Tibial nerve (tissue), 4 donors: ENCODE measurements at regions not wholly inside any gene's neighbourhood (a gene's known extent, or its start where the extent isn't known, plus 50 kb on each side); places are given as distances from the start of the nearest gene placed in this dataset.

Experiments used
- DNase-seq, 2 donors: peaks; one replicate each; pipeline ENCODE4 v3.0.0-alpha.2; 2019; ENCODE audit warnings: low spot score in 2 of 2
- H3K27ac ChIP-seq, 4 donors: fragments of 200-600 bp; sonication (generic) in 3 of 4; one replicate each; pipeline ENCODE4 v1.5.1; 2017 to 2019; ENCODE audit warnings: mild to moderate bottlenecking in 1 of 4
- H3K27me3 ChIP-seq, 2 donors: fragments of 200-600 bp; sonication (generic) in 1 of 2; one replicate each; pipeline versions ENCODE4 v1.5.1 to v1.6.0; 2017 to 2019
- H3K36me3 ChIP-seq, 3 donors: fragments of 200-600 bp; sonication (generic); one replicate each; pipeline ENCODE4 v1.5.1; 2018 to 2019
- H3K4me1 ChIP-seq, 4 donors: fragments of 200-600 bp; sonication (generic) in 3 of 4; one replicate each; pipeline ENCODE4 v1.5.1; 2017 to 2019
- H3K4me3 ChIP-seq, 4 donors: fragments of 200-600 bp; sonication (generic) in 3 of 4; one replicate each; pipeline ENCODE4 v1.5.1; 2017 to 2019; ENCODE audit warnings: mild to moderate bottlenecking in 1 of 4, moderate library complexity in 1 of 4
- H3K9me3 ChIP-seq, 4 donors: fragments of 200-600 bp; sonication (generic) in 3 of 4; one replicate each; pipeline ENCODE4 v1.5.1; 2017 to 2019
- EP300 ChIP-seq, 2 donors: sonication (generic); formaldehyde crosslinking; IDR thresholded peaks; one replicate each; pipeline ENCODE4 v1.6.1; 2017; ENCODE audit warnings: antibody characterized with exemption in 2 of 2, mild to moderate bottlenecking in 1 of 2
- POLR2A ChIP-seq, 2 donors: fragments of 450-650 bp; IDR thresholded peaks; one replicate each; pipeline ENCODE4 v1.6.1; 2017; ENCODE audit warnings: antibody characterized with exemption in 2 of 2, mild to moderate bottlenecking in 2 of 2, moderate library complexity in 2 of 2
- WGBS, 2 donors: methylation state at CpG; one replicate each; pipeline ENCODE4 v1.1.5; 2018; 5-methylcytosine and 5-hydroxymethylcytosine counted together
- TF ChIP-seq, protein P1 (sequence below), 5 experiments: fragments of 200-600 bp in 3 of 5; fragments of 450-650 bp in 2 of 5; sonication (generic) in 3 of 5; IDR thresholded peaks; one replicate each; pipeline ENCODE4 v1.5.1; 2016 to 2019; ENCODE audit warnings: antibody characterized with exemption in 5 of 5, mild to moderate bottlenecking in 3 of 5, moderate library complexity in 2 of 5

DNA sequence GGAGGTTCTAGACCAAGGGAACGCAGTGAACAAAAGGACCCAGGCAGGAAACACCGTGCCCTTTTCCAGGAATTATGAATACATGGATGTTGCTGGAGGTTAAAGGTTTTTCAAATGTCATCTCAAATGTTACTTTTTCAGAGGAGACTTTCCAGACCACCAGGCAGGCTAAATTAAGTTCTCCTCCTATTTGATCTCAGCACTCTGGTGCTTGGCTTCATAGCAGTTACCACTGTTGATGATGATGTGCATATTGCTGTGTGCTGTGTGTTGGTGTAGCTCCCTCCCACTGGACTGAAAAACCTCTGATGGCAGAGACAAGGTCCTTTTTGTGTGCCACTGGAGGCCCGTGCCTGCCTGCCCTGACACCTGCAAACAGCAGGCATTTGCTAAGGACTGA is 137.3 kb upstream of the PTPRM start:
- Histone ChIP-seq H3K4me3 (no peak overlapping the region), H3K27me3 (no peaks in the 10 kb centered on the region), H3K36me3 (no peaks in the 10 kb centered on the region), H3K4me1 (no peaks in the 10 kb centered on the region), H3K9me3 (peaks cover 0 to 4% (median 0%) of the 10 kb centered on the region in 4 donors), H3K27ac (no peak overlapping the region)
- WGBS, 2 donors, result 64 to 65% methylated on average over 3 of the region's 3 CpGs
- TF ChIP-seq EP300 (IDR thresholded peaks at IDR 0.05), result no peak
- TF ChIP-seq, protein P1, sequence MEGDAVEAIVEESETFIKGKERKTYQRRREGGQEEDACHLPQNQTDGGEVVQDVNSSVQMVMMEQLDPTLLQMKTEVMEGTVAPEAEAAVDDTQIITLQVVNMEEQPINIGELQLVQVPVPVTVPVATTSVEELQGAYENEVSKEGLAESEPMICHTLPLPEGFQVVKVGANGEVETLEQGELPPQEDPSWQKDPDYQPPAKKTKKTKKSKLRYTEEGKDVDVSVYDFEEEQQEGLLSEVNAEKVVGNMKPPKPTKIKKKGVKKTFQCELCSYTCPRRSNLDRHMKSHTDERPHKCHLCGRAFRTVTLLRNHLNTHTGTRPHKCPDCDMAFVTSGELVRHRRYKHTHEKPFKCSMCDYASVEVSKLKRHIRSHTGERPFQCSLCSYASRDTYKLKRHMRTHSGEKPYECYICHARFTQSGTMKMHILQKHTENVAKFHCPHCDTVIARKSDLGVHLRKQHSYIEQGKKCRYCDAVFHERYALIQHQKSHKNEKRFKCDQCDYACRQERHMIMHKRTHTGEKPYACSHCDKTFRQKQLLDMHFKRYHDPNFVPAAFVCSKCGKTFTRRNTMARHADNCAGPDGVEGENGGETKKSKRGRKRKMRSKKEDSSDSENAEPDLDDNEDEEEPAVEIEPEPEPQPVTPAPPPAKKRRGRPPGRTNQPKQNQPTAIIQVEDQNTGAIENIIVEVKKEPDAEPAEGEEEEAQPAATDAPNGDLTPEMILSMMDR (IDR thresholded peaks at IDR 0.05), result no peak
- TF ChIP-seq POLR2A (IDR thresholded peaks at IDR 0.05), result no peak
- no peak for DNase-seq

DNA sequence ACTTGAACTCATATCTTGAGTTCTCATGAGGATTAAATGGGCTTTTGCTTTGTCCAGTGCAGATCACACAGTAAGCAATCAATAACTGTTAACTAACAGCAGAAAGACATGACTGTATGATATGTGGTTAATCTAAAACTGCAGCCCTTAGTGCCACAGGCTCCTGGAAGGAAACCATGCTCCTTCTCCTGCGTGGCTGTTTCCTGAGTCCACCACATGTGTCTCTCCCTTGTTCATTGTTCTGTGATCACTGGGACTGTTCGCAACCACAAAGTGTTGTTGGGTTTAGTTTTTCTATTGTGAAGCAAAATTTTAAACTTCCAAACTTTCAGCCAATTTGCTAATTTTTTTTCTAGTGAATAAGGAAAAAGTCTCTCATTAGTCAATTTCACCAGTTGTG is 130.9 kb upstream of the PTPRM start:
- TF ChIP-seq POLR2A (IDR thresholded peaks at IDR 0.05) (no peak), EP300 (IDR thresholded peaks at IDR 0.05) (no peak)
- TF ChIP-seq, protein P1 (IDR thresholded peaks at IDR 0.05), result no peak
- H3K9me3 ChIP-seq, result no peaks in the 10 kb centered on the region
- no peak for DNase-seq
- no peaks in the 10 kb centered on the region for H3K27me3 ChIP-seq
- no peaks in the 10 kb centered on the region for H3K4me1 ChIP-seq
- no peak overlapping the region for H3K27ac ChIP-seq
- no peaks in the 10 kb centered on the region for H3K36me3 ChIP-seq
- 47 to 68% methylated on average over 2 of the region's 2 CpGs for WGBS, 2 donors
- no peak overlapping the region for H3K4me3 ChIP-seq

DNA sequence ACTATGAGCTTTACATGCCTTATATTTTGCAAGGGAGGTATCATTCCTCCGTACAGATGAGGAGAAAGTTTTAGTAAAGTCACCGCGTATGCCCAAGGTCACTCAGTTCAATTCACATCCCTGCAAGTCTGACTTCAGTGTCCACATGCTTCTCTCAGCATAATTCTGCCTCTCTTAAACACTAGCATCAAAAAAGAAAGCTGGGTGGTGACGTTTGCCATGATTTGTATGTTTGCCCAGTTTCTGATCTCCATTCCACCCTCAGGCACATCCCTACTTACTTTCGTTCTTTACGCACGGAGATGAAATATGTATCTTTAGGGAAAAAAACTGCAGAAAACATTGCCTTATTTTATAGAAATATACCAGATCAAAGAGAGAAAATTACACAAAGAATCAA is 129.2 kb upstream of the PTPRM start:
- 66 to 69% methylated on average over 7 of the region's 7 CpGs for WGBS, 2 donors
- Histone ChIP-seq H3K4me3 (no peak overlapping the region), H3K36me3 (no peaks in the 10 kb centered on the region), H3K27ac (no peak overlapping the region), H3K27me3 (no peaks in the 10 kb centered on the region), H3K9me3 (no peaks in the 10 kb centered on the region), H3K4me1 (no peaks in the 10 kb centered on the region)
- no peak for DNase-seq
- TF ChIP-seq POLR2A (IDR thresholded peaks at IDR 0.05) (no peak), EP300 (IDR thresholded peaks at IDR 0.05) (no peak)
- TF ChIP-seq, protein P1 (IDR thresholded peaks at IDR 0.05), result no peak

DNA sequence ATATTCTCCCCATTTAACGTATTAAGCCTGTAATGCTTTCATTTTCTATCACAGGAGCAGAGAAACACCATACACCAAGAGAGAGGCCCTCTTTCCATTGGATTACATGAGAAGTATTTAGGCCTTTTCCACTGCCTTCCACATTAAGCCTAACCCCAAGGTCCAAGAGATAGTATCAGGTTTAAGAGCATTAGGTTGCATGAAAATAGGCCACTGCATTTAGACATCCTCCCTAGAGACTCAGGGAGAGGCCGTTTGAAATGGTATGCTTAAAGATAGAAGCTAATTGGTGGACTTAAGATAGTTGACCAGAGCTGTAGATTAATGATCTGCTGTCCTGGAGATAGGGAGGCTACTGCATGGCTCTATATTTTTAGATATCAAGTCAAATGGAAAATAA is 128.5 kb upstream of the PTPRM start:
- TF ChIP-seq, protein P1 (IDR thresholded peaks at IDR 0.05), result no peak
- TF ChIP-seq POLR2A (IDR thresholded peaks at IDR 0.05) (no peak), EP300 (IDR thresholded peaks at IDR 0.05) (no peak)
- Histone ChIP-seq H3K4me3 (no peak overlapping the region), H3K9me3 (no peaks in the 10 kb centered on the region), H3K36me3 (no peaks in the 10 kb centered on the region), H3K4me1 (no peaks in the 10 kb centered on the region), H3K27ac (no peak overlapping the region), H3K27me3 (no peaks in the 10 kb centered on the region)
- DNase-seq, result no peak
- WGBS, 2 donors, result 50 to 59% methylated on average over 2 of the region's 2 CpGs

DNA sequence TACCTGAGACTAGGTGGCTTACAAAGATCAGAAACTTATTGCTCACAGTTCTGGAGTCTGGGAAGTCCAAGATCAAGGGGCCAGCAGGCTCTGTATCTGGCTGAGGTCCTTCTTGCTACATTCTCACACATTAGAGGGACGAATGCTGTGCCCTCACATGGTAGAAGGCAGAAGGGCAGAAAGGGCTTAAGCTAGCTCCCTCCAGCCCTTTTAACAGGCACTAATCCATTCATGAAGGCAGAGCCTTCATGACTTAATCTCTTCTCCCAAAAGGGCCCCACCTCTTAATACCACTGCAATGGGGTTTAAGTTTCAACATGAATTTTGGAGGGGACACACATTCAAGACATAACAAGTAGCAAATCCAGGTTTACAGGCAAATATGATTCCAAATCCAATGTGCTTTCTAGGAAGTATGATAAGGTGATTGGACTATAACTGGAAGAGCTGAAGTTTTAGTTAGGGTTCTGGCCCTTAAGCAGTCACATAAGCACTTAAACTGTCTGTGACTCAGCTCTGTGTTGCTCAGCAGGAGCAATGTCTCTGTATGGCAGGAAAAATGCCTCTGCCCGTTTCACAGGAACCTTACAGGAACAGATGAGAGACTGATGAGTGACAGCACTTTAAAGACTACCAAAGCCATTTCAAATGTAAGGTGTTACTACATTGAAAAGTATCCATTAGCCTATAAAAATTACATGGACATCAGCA is 119.6 kb upstream of the PTPRM start:
- Histone ChIP-seq H3K9me3 (no peaks in the 10 kb centered on the region), H3K27ac (no peak overlapping the region)
- WGBS, 2 donors, result 33 to 66% methylated on average over 2 of the region's 2 CpGs

More for the DNA sequence above, 119.6 kb upstream of the PTPRM start:
- DNase-seq, result no peak
- no peaks in the 10 kb centered on the region for H3K36me3 ChIP-seq
- H3K27me3 ChIP-seq, result no peaks in the 10 kb centered on the region
- no peak overlapping the region for H3K4me3 ChIP-seq
- no peak for TF ChIP-seq EP300 (IDR thresholded peaks at IDR 0.05)
- no peak for TF ChIP-seq POLR2A (IDR thresholded peaks at IDR 0.05)
- TF ChIP-seq, protein P1 (IDR thresholded peaks at IDR 0.05), result no peak
- H3K4me1 ChIP-seq, result no peaks in the 10 kb centered on the region
